A673 (cell line): ENCODE measurements at regions not wholly inside any gene's neighbourhood (a gene's known extent, or its start where the extent isn't known, plus 50 kb on each side); places are given as distances from the start of the nearest gene placed in this dataset.

Experiments used
- CTCF ChIP-seq: fragments of 300-800, 200-600 bp; sonication (generic); conservative IDR thresholded peaks from 2 replicates; pipeline ENCODE4 v1.5.1; 2017; ENCODE audit warnings: low read depth, mild to moderate bottlenecking, antibody characterized with exemption, low read length, moderate library complexity, mixed read lengths
- EZH2 ChIP-seq: fragments of 200-600 bp; sonication (generic); IDR thresholded peaks from 2 replicates; pipeline ENCODE4 v1.6.1; 2017; ENCODE audit warnings: borderline replicate concordance, low read depth, mild to moderate bottlenecking, mixed read lengths, antibody characterized with exemption, low read length; ENCODE audit not compliant: poor library complexity, severe bottlenecking

- TF ChIP-seq CTCF (no peak), EZH2 (no peak)
These were observed 93.7 kb upstream of the MRPS30 start for GRCh38 chr5:44714871-44715561.
